Kidney (tissue), 13 donors: ENCODE measurements at regions not wholly inside any gene's neighbourhood (a gene's known extent, or its start where the extent isn't known, plus 50 kb on each side); places are given as distances from the start of the nearest gene placed in this dataset.

Source experiments
- DNase-seq, 5 donors: peaks; one replicate each; pipeline ENCODE4 v3.0.0-alpha.2; 2013 to 2020
- FAIRE-seq: peaks from 2 replicates; lab custom pipeline; 2012; peaks lifted over from hg19 to GRCh38; lab: Jason Lieb, UNC
- H3K27ac ChIP-seq, 2 donors: one replicate each; pipeline ENCODE4 v1.7.0; 2013; ENCODE audit warnings: low read depth in 2 of 2, low read length in 2 of 2, inconsistent platforms in 1 of 2
- H3K27me3 ChIP-seq: one replicate; pipeline ENCODE4 v1.7.1; 2013; ENCODE audit warnings: low read length, inconsistent platforms; ENCODE audit not compliant: control insufficient read depth, insufficient read depth
- H3K36me3 ChIP-seq, 3 donors: one replicate each; pipeline versions ENCODE4 v1.7.0 to v1.7.1; 2013; ENCODE audit warnings: low read length in 3 of 3, control low read depth in 1 of 3, inconsistent platforms in 1 of 3; ENCODE audit not compliant: insufficient read depth in 3 of 3, control insufficient read depth in 2 of 3
- H3K4me1 ChIP-seq, 3 donors: one replicate each; pipeline versions ENCODE4 v1.7.0 to v1.7.1; 2013; ENCODE audit warnings: low read length in 3 of 3, inconsistent platforms in 1 of 3, low read depth in 1 of 3; ENCODE audit not compliant: control insufficient read depth in 2 of 3, insufficient read depth in 2 of 3
- H3K4me3 ChIP-seq, 3 donors: one replicate each; pipeline versions ENCODE4 v1.7.0 to v1.8.1; 2013; ENCODE audit warnings: low read length in 3 of 3, control low read depth in 1 of 3, inconsistent platforms in 1 of 3
- H3K9ac ChIP-seq, 3 donors: one replicate each; pipeline versions ENCODE4 v1.7.0 to v1.7.1; 2013; ENCODE audit warnings: low read length in 3 of 3, control low read depth in 1 of 3, inconsistent platforms in 1 of 3
- H3K9me3 ChIP-seq, 3 donors: one replicate each; pipeline versions ENCODE4 v1.7.0 to v1.7.1; 2013; ENCODE audit warnings: low read length in 3 of 3, control low read depth in 1 of 3, inconsistent platforms in 1 of 3; ENCODE audit not compliant: control insufficient read depth in 2 of 3, insufficient read depth in 1 of 3
- CTCF ChIP-seq: IDR thresholded peaks from 3 replicates; pipeline ENCODE4 v1.5.1; 2012; ENCODE audit warnings: mild to moderate bottlenecking, moderate library complexity, borderline replicate concordance; ENCODE audit not compliant: insufficient read depth; ENCODE audit errors: extremely low read depth
- intact Hi-C: fragments of 100-400 bp; cut with DNase I; formaldehyde crosslinking; loops from one replicate; pipeline ENCODE4 v1.11.1; 2022
- donor health status: control.
- donor health status: control.
- donor health status: control.
- donor health status: control.
- donor health status: control.
- donor health status: DM: yes; HTN: yes; CAD: no.
- donor health status: Normal renal cell carcinoma (clear cell type).

DNA sequence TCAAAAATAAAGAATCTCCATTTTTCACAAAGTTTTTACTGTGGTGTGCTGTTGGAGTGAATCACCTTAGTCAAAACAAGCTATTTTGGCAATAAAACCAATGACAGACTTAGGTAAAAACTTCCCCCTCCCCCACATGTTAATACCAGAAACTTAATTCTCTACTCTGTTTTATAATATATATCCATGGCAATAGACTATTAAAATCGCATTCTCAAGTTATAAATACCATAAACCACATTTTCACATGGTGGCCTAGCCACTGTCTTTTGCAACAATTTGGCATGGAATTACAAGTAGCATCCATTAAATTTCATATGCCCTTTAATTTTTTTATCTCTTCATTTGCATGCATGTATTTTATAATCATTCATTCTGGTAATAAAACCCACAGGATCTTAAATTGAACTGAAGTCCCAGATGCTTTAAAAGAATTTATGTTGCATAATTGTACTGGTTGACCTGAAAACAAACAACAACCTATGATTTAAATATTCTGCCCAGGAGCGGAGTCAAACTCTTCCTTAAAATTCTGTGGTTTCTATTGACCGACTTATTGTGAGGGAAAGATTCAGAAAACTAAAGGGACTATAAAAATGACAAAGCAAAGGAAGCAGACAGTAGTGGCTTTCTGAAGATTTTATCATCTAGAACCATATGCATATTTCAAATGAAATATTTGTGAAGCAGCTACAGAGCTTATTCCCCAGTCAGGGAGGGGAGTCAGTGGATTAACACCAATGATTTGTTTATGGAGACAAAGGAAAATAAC is 229.0 kb upstream of the TBL1XR1 start:
- no peak for TF ChIP-seq CTCF
- FAIRE-seq (no peak), DNase-seq (no peak)
- Histone ChIP-seq H3K4me3 (no peak overlapping the region), H3K27ac (no peak overlapping the region), H3K9ac (no peak overlapping the region), H3K4me1 (no peaks in the 10 kb centered on the region), H3K27me3 (no peaks in the 10 kb centered on the region), H3K36me3 (no peaks in the 10 kb centered on the region), H3K9me3 (no peaks in the 10 kb centered on the region)
- intact Hi-C loops, result no loop called here

GRCh38 chr3:177426878-177427495 is 229.7 kb upstream of the TBL1XR1 start:
- H3K9ac ChIP-seq, result no peak overlapping the region

DNA sequence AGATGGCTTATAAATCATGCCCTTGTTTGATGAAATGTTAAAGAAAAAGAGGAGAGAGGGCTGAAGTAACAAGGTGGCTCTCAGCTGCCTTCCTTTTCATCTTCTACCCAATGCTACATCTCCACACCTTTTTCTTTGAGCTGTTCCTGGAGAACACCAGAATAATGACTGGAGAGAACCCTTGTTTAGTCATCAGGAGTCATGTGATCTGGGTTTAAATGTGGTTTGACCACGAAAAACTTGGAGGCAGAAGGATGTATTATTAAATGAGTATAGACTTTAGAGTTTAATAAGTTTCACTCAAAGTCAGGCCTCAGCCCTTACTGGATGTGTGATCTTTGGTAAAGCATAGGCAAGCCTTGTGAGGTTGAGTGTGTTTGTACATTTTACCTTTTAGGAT is 230.3 kb upstream of the TBL1XR1 start:
- FAIRE-seq (no peak), DNase-seq (no peak)
- Histone ChIP-seq H3K9me3 (no peaks in the 10 kb centered on the region), H3K27me3 (no peaks in the 10 kb centered on the region), H3K27ac (no peak overlapping the region), H3K9ac (no peak overlapping the region), H3K4me3 (no peak overlapping the region), H3K4me1 (no peaks in the 10 kb centered on the region), H3K36me3 (no peaks in the 10 kb centered on the region)
- intact Hi-C loops, result no loop called here
- TF ChIP-seq CTCF, result no peak

More at GRCh38 chr3:177426878-177427495, 229.7 kb upstream of the TBL1XR1 start:
- no peaks in the 10 kb centered on the region for H3K4me1 ChIP-seq
- no peak overlapping the region for H3K4me3 ChIP-seq
- no peaks in the 10 kb centered on the region for H3K36me3 ChIP-seq
- no peak for FAIRE-seq
- no peak overlapping the region for H3K27ac ChIP-seq
- no peak for TF ChIP-seq CTCF
- no peaks in the 10 kb centered on the region for H3K27me3 ChIP-seq
- no peaks in the 10 kb centered on the region for H3K9me3 ChIP-seq
- no peak for DNase-seq
- intact Hi-C loops, result no loop called here
